ENCODE measurements at regions not wholly inside any gene's neighbourhood (a gene's known extent, or its start where the extent isn't known, plus 50 kb on each side); places are given as distances from the start of the nearest gene placed in this dataset.

- TF ChIP-seq POLR2AphosphoS5 (IDR thresholded peaks at IDR 0.05) = no peak
- no peak for TF ChIP-seq CTCF (IDR thresholded peaks at IDR 0.05)
- TF ChIP-seq POLR2A (IDR thresholded peaks at IDR 0.05) = no peak
Measured at GRCh38 chr1:68827261-68827660, 330.4 kb upstream of the DEPDC1 start.
